Endothelial cell of umbilical vein (primary cell): ENCODE measurements at regions not wholly inside any gene's neighbourhood (a gene's known extent, or its start where the extent isn't known, plus 50 kb on each side); places are given as distances from the start of the nearest gene placed in this dataset.

ENCODE experiments used
- BruUV-seq: library from RNA; stranded (reverse); fragments of 400-500 nt; replicated peaks from 2 replicates; lab custom pipeline; 2021; lab: Mats Ljungman, UMichigan
- CTCF ChIA-PET: fragments of 300-600, 350-600 bp; sonication (Branson Sonifier 250); formaldehyde crosslinking; loops from one replicate; lab custom pipeline; 2021; ENCODE audit warnings: antibody characterized with exemption, inconsistent platforms; lab: Charles Lee
- POLR2A ChIA-PET: fragments of 300-600, 350-600 bp; sonication (Branson Sonifier 250); formaldehyde crosslinking; loops from one replicate; lab custom pipeline; 2021; ENCODE audit warnings: antibody characterized with exemption, inconsistent platforms; lab: Charles Lee
- DNase-seq: peaks from one replicate; pipeline ENCODE4 v3.0.0-alpha.2; 2011; ENCODE audit warnings: low read depth, low spot score
- FAIRE-seq: peaks from 2 replicates; lab custom pipeline; 2011; peaks lifted over from hg19 to GRCh38; lab: Jason Lieb, UNC
- H2AFZ ChIP-seq: 2 replicates; pipeline ENCODE4 v1.6.0; 2012; ENCODE audit warnings: low read depth, low read length, control low read depth, inconsistent platforms
- H3K27ac ChIP-seq: 2 replicates; pipeline ENCODE4 v1.5.1; 2011; ENCODE audit warnings: low read depth, mild to moderate bottlenecking, control low read depth, low read length, moderate library complexity; ENCODE audit not compliant: insufficient read depth
- H3K27me3 ChIP-seq, 2 experiments: 2 replicates each; pipeline versions ENCODE4 v1.6.0 to v1.6.1; 2011; ENCODE audit warnings: low read length in 2 of 2, mixed read lengths in 1 of 2; ENCODE audit not compliant: control insufficient read depth in 2 of 2, insufficient read depth in 2 of 2
- H3K36me3 ChIP-seq, 2 experiments: 2 replicates in 1 of 2; 3 replicates in 1 of 2; pipeline ENCODE4 v1.5.1; 2011; ENCODE audit warnings: low read length in 2 of 2, mild to moderate bottlenecking in 1 of 2, moderate library complexity in 1 of 2; ENCODE audit not compliant: control insufficient read depth in 2 of 2, insufficient read depth in 2 of 2; ENCODE audit errors: extremely low read depth in 1 of 2
- H3K4me1 ChIP-seq: 3 replicates; pipeline ENCODE4 v1.5.1; 2011; ENCODE audit warnings: mild to moderate bottlenecking, low read length; ENCODE audit not compliant: control insufficient read depth, insufficient read depth; ENCODE audit errors: extremely low read depth
- H3K4me2 ChIP-seq: 2 replicates; pipeline ENCODE4 v1.6.1; 2011; ENCODE audit warnings: low read length, control low read depth, mixed read lengths; ENCODE audit not compliant: insufficient read depth
- H3K4me3 ChIP-seq, 3 experiments: fragments of 200-600 bp in 1 of 3; sonication (generic), shearing (Covaris generic) in 1 of 3; replicated peaks in 1 of 3; 2 replicates each; pipeline ENCODE4 v1.5.1; 2011 to 2016; ENCODE audit warnings: control low read depth in 3 of 3, low read length in 3 of 3, mild to moderate bottlenecking in 2 of 3, inconsistent platforms in 1 of 3, low read depth in 1 of 3, moderate library complexity in 1 of 3; ENCODE audit not compliant: insufficient read depth in 1 of 3
- H3K79me2 ChIP-seq: 2 replicates; pipeline ENCODE4 v1.6.0; 2012; ENCODE audit warnings: low read length, inconsistent platforms; ENCODE audit not compliant: control insufficient read depth, insufficient read depth
- H3K9ac ChIP-seq: replicated peaks from 2 replicates; pipeline ENCODE3; 2011; ENCODE audit warnings: low read length, control low read depth; ENCODE audit not compliant: insufficient read depth; ENCODE audit errors: extremely low read depth
- H3K9me1 ChIP-seq: replicated peaks from 3 replicates; pipeline ENCODE4 v1.6.0; 2011; ENCODE audit warnings: mild to moderate bottlenecking, low read length; ENCODE audit not compliant: control insufficient read depth, insufficient read depth; ENCODE audit errors: extremely low read depth
- H3K9me3 ChIP-seq: replicated peaks from 2 replicates; pipeline ENCODE4 v1.5.1; 2012; ENCODE audit warnings: low read length, inconsistent platforms; ENCODE audit not compliant: control insufficient read depth, insufficient read depth
- H4K20me1 ChIP-seq: replicated peaks from 2 replicates; pipeline ENCODE3; 2011; ENCODE audit warnings: mild to moderate bottlenecking, low read length; ENCODE audit not compliant: control insufficient read depth, insufficient read depth; ENCODE audit errors: extremely low read depth
- EZH2 ChIP-seq: IDR thresholded peaks from 2 replicates; pipeline ENCODE4 v1.6.1; 2012; ENCODE audit warnings: borderline replicate concordance, low read depth, mild to moderate bottlenecking, moderate library complexity, low read length, inconsistent platforms; ENCODE audit not compliant: severe bottlenecking
- GATA2 ChIP-seq: IDR thresholded peaks from 2 replicates; pipeline ENCODE4 v1.7.0; 2011; ENCODE audit warnings: low read depth, mild to moderate bottlenecking, moderate library complexity, mixed read lengths, low read length; ENCODE audit not compliant: insufficient read length, insufficient read depth
- JUN ChIP-seq: IDR thresholded peaks from 2 replicates; pipeline ENCODE4 v1.6.1; 2011; ENCODE audit warnings: borderline replicate concordance, low read depth; ENCODE audit not compliant: insufficient read length, insufficient read depth
- MAX ChIP-seq: IDR thresholded peaks from 2 replicates; pipeline ENCODE4 v1.6.1; 2011; ENCODE audit not compliant: insufficient read depth, insufficient read length
- MYC ChIP-seq: IDR thresholded peaks from one replicate; pipeline ENCODE4 v1.6.1; 2011; ENCODE audit warnings: mild to moderate bottlenecking, low read depth, low read length
- POLR2A ChIP-seq: IDR thresholded peaks from 2 replicates; pipeline ENCODE4 v1.6.1; 2012; ENCODE audit warnings: low read depth, mild to moderate bottlenecking, control low read depth, low read length
- dilution Hi-C: fragments of 300-500 bp; cut with MboI; formaldehyde crosslinking; loops from one replicate; pipeline ENCODE4 v1.15.0; 2019; ENCODE audit warnings: low sequenced_read_pairs; ENCODE audit not compliant: extremely low pct_ligation_motif_present
- intact Hi-C: fragments of 100-400 bp; cut with micrococcal nuclease; formaldehyde crosslinking; loops from one replicate; pipeline ENCODE4 v1.10.0; 2022
- TF ChIP-seq, protein P1 (sequence below), 2 donors: IDR thresholded peaks; 1 replicate in 1 of 2; 2 replicates in 1 of 2; pipeline ENCODE4 v1.5.1; 2011; ENCODE audit warnings: low read length in 2 of 2, mild to moderate bottlenecking in 2 of 2, moderate library complexity in 2 of 2, control low read depth in 1 of 2, inconsistent platforms in 1 of 2, low read depth in 1 of 2; ENCODE audit not compliant: insufficient read depth in 1 of 2; ENCODE audit errors: extremely low read depth in 1 of 2

GRCh38 chr6:141199074-141199473, 933.7 kb upstream of the GJE1 start:
- dilution Hi-C loops = no loop called here
- no peak overlapping the region for H3K4me2 ChIP-seq
- TF ChIP-seq MAX (no peak), EZH2 (no peak), MYC (no peak), JUN (no peak), POLR2A (no peak), GATA2 (no peak)
- TF ChIP-seq, protein P1, sequence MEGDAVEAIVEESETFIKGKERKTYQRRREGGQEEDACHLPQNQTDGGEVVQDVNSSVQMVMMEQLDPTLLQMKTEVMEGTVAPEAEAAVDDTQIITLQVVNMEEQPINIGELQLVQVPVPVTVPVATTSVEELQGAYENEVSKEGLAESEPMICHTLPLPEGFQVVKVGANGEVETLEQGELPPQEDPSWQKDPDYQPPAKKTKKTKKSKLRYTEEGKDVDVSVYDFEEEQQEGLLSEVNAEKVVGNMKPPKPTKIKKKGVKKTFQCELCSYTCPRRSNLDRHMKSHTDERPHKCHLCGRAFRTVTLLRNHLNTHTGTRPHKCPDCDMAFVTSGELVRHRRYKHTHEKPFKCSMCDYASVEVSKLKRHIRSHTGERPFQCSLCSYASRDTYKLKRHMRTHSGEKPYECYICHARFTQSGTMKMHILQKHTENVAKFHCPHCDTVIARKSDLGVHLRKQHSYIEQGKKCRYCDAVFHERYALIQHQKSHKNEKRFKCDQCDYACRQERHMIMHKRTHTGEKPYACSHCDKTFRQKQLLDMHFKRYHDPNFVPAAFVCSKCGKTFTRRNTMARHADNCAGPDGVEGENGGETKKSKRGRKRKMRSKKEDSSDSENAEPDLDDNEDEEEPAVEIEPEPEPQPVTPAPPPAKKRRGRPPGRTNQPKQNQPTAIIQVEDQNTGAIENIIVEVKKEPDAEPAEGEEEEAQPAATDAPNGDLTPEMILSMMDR (IDR thresholded peaks at IDR 0.05; ENCODE audit: extremely low read depth in 1 of 2, insufficient read depth in 1 of 2, low read depth in 1 of 2, low read length in 2 of 2) = no peak
- BruUV-seq = no TSS peak
- H3K9me1 ChIP-seq = no peaks in the 10 kb centered on the region
- H3K36me3 ChIP-seq = no peaks in the 10 kb centered on the region
- no peaks in the 10 kb centered on the region for H3K9me3 ChIP-seq
- intact Hi-C loops = no loop called here
- H3K27ac ChIP-seq = no peak overlapping the region
- FAIRE-seq = no peak
- no peaks in the 10 kb centered on the region for H3K27me3 ChIP-seq
- H3K79me2 ChIP-seq = no peaks in the 10 kb centered on the region
- ChIA-PET POLR2A (no interaction called here), CTCF (interaction anchor here (0.9 kb wide), 2 partner anchors 9 to 12 kb away, joined by 3 to 4 read pairs; no protein-coding TSS in a partner anchor)
- peak; percentile 14 for DNase-seq
- no peak overlapping the region for H3K9ac ChIP-seq
- H3K4me3 ChIP-seq = no peak overlapping the region
- no peaks in the 10 kb centered on the region for H3K4me1 ChIP-seq
- no peaks in the 10 kb centered on the region for H4K20me1 ChIP-seq
- peak overlapping the region; percentile 73 for H2AFZ ChIP-seq
